Activated effector memory CD4-positive, alpha-beta T cell treated with anti-CD3 and anti-CD28 coated beads, Interleukin-2, amount 50 U/mL, for 16 hours (primary cell): ENCODE measurements at regions not wholly inside any gene's neighbourhood (a gene's known extent, or its start where the extent isn't known, plus 50 kb on each side); places are given as distances from the start of the nearest gene placed in this dataset.
"Not testable (repeated sequence)": the region's sequence is repeated elsewhere in the genome, so short reads cannot be mapped to it uniquely, and the experiment has no call there.

ENCODE experiments used
- DNase-seq: peaks from one replicate; pipeline ENCODE4 v3.0.0-alpha.2; 2020

GRCh38 chr3:94349310-94349878 lies 286.5 kb downstream of the NSUN3 start:
- DNase-seq: no peak

- DNase-seq: no peak
These were observed 293.7 kb downstream of the NSUN3 start for GRCh38 chr3:94356581-94356980.

DNA sequence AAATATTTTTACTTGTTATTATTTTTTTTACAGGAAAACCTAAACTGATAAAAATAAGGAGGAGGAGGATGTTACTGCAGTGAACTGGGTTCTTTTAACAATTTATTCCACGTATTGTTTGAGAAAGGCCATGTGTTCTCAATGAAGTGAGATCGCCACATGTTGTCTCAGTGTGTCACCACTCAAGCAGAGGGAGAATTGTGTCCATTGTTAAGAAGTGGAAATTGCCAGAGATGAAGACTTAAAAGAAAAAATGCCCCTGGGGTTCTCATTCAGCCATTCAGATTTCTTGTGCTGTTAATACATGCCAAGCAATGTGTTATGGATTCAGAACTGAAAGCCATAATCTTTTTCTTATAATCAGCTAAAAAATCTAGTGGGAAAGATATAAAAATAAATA lies 297.1 kb downstream of the NSUN3 start:
- no peak for DNase-seq

DNA sequence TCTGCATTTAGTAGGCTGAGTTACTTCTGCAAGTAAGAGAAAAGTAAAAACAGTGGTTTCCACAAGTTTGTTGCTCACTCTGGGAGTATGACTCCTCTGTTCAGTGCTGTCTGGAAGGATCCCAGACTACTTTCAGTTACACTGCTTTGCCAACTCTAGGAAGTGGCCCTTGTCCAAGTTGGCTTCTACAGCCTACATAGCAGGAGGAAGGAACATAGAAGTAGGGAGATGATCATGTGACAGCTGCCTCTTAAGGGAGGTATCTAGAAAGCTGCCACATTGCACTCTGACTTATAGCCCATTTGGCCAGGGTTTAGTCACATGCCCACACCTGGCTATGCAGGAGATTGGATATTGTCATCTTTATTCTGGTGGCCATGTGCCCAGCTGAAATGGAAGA lies 298.1 kb downstream of the NSUN3 start:
- DNase-seq: no peak

DNA sequence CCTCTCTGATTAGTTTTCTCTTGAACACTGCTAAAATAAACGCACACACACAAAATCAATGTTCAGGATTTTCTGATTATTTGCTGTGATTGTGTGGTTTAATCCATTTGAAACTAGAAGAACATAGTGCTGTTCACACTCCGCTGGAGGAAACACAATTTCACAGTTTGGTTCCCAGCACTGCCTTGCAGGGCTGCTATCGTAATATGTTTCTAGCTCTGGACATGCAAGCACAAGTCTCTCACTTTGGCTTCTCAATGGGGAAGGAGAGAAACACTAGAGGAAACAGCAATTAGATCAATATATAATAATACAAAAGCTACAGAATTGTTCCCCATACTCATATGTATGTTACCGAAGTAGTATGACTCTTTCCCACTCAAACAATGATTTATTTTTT lies 299.5 kb downstream of the NSUN3 start:
- no peak for DNase-seq

DNA sequence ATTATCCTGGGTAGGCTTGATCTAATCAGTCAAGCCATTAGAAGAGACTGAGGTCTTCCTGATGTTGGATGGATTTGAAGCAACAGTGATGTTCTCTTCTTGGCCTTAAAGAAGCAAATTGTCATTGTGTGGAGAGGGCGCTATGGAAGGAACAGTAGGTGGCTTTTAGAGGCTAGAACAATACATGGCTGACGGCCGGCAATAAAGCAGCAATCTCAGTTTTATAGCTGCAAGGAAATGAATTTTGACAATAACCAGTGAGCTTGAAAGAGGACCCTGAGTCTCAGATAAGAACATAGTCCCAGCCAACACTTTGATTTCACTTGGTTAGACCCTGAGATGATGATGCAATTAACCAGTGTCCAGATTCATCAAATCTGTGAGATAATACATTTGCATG lies 302.1 kb downstream of the NSUN3 start:
- DNase-seq: no peak

GRCh38 chr3:94372026-94372425 lies 309.2 kb downstream of the NSUN3 start:
- DNase-seq: no peak

DNA sequence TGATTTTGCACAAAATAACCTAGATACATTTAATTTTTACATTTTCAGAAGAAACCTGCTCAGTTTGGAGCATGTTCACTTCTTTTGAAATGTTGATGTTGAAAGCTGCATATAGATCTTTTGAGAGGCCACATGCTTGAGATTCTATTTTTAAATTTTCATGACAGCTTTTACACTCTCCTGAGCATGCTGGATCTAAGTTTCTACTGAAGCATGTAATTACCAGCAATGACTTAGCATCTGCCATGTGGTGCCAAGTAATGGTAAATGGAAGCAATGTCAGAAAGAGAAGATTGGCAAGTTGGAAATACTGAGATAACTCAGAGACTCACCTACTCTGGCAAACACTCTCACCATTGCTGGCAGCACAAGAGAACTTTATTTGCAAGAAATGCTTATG lies 310.6 kb downstream of the NSUN3 start:
- DNase-seq: no peak

DNA sequence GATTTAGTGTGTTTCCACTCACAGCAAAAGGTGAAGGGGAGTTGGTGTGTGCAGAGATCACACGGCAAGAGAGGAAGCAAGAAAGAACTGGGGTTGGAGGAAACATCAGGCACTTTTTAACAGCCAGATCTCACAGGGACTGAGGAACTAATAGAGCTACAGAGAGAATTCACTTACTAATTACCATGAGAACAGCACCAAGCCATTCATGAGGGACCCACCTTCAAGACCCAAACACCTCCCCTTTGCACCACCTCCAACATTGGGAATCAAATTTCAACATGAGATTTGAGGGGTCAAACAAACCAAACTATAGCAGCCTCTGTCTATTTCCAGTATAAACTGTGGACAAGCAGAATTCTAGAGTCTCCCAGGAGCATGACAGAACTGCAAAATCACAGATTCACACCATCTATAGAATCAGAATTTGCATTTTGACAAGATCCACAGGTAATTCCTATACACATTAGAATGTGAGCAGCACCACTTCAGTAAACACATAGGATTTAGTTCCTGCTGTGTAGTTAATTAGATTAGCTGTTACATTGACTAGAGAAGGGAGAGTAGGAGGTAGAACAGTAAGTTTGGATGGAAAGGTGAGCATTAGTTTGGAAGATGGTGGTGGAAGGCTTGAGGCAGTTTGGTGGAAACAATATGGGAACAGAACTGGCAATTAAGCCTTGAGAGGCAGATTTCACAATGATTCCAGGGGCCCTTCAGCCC lies 311.7 kb downstream of the NSUN3 start:
- no peak for DNase-seq

DNA sequence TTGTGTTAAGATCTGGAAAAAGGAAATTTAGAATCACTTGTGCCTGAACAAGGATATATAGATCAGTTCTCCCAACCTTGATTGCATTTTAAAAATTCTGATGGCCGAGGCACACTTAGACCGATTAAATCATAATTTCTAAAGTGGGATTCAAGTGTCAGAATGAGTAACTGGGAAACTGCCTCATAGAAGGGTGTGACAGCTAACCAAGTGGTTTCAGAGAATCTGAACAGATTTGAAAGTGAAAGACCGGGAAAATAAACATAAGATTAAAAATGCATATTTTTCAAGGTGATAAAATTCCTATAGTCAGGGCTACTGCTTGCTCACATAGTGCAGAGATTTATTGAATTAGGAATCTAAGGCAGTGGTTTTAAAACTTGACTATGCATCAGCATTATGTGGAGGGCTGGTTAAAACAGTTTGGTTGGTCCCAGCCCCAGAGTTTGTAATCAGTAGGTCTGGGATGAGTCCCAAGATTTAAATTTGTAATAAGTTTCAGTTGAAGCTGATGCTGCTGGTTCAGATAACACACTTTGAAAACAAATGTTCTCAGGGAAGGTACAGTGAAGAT lies 314.3 kb downstream of the NSUN3 start:
- not testable (repeated sequence) for DNase-seq

- not testable (repeated sequence) for DNase-seq
These were observed 315.0 kb downstream of the NSUN3 start for GRCh38 chr3:94377863-94378262.

GRCh38 chr3:94378322-94378721 lies 315.5 kb downstream of the NSUN3 start:
- DNase-seq: no peak

DNA sequence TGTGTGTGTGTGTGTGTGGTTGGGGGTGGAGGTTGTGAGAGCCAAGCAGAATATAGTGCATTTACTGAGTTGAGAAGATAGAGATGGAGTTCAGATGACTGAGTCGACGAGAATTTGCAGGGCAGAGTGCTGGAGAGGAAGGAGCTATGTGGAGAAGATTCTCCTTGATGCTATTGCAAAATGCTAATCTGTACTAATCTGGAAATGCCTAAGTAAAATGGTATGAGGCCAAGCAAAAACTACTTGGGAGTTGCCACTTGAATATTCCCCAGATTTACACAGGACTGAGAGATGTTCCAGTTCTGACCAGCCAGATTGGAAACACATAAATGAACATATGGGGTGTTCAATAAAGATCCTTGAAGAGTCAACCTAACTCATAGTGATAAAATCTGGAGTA lies 316.4 kb downstream of the NSUN3 start:
- no peak for DNase-seq

- no peak for DNase-seq
These were observed 332.0 kb downstream of the NSUN3 start for GRCh38 chr3:94394885-94395284.

- no peak for DNase-seq
These were observed 333.0 kb downstream of the NSUN3 start for GRCh38 chr3:94395851-94396250.

DNA sequence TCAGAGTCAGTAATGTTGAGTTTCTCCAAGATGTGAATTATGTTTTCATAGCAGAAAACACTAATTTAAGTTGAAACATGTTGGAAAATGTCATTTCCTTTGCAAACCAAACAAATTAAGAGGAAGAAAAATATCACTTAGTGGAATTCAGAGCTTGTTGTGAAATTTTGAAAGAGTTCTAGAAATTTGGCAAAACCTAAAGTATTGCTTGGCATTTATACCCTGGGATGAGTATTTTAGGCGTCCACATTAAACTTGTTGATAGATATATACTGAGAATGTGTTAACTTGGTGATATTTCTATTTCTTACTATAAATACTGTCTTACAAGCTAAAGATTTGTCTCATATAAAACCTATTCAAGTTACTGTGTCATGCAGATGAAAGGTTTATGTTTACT lies 335.2 kb downstream of the NSUN3 start:
- DNase-seq: no peak

DNA sequence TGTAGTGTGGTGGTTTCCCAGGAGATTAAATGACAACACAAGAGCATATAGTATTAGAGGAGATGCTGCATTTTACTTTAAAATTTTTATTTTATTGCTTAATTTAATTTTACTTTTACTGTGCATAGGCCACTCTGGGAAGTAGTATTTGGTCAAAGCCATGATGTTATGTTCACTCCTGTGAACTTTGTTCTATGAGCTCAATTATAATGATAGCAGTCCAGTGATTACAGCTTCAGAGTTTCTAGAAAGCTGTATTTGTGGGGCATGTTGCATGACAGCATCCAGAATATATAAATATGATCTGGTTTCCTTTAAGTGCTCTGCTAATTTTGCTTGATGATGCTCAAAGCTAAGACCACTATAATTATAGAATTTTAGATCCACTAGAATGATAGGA lies 338.6 kb downstream of the NSUN3 start:
- DNase-seq: no peak

GRCh38 chr3:94402126-94402525 lies 339.3 kb downstream of the NSUN3 start:
- no peak for DNase-seq

GRCh38 chr3:94405258-94406035 lies 342.6 kb downstream of the NSUN3 start:
- no peak for DNase-seq

GRCh38 chr3:94406595-94406994 lies 343.7 kb downstream of the NSUN3 start:
- no peak for DNase-seq

GRCh38 chr3:94412936-94413335 lies 350.1 kb downstream of the NSUN3 start:
- DNase-seq: not testable (repeated sequence)

DNA sequence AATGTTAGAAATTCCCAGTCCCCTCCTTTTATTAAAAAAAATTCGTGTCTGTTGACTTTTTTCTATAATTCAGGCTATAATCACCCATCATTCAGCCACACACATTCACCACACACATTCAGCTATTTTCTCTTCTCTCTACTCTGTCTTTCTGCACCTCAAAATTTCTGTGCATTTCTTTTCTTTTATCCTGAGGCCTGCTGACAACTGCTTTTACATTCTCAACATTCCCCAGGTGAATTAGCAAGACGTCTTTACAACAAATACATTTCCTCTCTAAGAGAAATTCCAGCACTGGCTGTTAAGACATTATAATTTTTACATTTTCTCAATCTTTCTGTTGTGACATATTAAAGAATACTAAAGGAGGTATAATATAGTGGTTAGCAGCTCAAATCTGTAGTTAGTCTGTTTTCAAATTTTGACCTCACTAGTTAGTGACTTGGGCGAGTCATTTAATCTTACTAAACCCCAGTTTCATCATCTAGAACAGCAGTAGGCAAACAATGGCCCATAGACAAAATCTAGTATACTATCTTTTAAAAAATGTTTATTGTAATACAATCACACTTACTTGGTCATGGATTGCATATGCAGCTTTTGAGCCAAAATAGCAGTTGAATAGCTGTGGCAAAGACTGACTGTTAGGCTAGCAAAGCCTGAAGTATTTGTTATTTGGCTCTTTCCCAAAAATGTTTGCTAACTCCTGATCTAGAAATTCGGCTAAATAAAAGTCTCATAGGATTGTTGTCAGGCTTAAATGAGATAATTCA lies 350.7 kb downstream of the NSUN3 start:
- DNase-seq: no peak

DNA sequence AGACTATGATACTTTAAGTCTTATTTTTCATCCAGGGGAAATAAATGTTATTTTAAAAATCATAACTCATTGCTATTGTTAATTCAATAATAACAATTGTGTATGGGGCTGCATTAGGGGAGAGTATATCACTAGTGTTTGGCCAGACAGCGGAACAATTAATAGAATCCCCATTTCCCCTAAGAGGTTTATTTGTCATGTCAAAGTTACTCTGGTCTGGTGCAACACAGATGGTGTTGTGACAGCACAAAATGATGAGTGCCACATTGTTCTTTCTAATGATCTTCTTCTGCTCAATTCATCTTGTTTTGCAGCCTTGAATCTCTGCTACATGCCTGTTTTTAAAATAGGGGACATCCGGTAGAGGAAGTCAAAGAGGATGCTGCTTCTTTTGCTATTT lies 351.6 kb downstream of the NSUN3 start:
- DNase-seq: no peak
